NCI-H2029 (cell line): ENCODE measurements at regions not wholly inside any gene's neighbourhood (a gene's known extent, or its start where the extent isn't known, plus 50 kb on each side); places are given as distances from the start of the nearest gene placed in this dataset.
"Not testable (repeated sequence)": the region's sequence is repeated elsewhere in the genome, so short reads cannot be mapped to it uniquely, and the experiment has no call there.

ENCODE experiments used
- DNase-seq: peaks from one replicate; lab custom pipeline; 2025; lab: John Stamatoyannopoulos, UW

DNA sequence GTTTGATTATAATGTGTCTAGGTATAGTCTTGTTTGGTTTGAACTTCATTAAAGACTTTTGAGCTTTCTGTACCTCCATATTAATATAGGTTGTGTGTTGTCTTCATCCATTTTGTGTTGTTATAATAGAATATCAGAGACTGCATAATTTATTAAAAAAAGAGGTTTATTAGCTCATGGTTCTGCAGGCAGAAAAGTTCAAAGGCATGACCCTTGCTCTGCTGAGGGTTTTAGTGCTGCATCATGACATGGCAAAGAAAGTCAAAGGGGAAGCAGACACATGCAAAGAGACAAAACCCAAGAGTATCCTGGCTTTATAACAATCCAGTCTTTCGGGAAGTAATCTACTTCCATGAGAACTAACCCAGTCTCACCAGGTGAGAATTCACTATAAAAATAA lies 358.2 kb downstream of the EDEM1 start:
- DNase-seq, result no peak

DNA sequence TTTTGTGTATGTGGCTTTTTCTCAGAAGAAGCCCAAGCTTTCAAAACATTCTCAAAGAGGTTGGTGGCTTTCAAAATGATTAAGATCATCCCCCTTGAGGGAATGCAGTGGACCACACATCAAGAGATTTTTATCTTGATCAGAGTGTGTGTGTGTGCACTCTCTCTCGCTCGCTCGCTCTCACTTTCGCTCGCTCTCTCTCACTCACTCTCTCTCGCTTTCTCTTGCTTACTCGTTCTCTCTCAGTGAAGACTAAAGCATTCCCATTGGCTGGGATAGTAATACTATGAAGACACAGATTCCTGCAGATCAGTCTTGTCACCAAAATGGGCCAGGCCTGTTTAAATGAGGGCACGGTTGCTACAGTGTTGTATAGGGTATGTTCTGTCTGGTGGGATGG lies 365.7 kb downstream of the EDEM1 start:
- DNase-seq, result no peak

DNA sequence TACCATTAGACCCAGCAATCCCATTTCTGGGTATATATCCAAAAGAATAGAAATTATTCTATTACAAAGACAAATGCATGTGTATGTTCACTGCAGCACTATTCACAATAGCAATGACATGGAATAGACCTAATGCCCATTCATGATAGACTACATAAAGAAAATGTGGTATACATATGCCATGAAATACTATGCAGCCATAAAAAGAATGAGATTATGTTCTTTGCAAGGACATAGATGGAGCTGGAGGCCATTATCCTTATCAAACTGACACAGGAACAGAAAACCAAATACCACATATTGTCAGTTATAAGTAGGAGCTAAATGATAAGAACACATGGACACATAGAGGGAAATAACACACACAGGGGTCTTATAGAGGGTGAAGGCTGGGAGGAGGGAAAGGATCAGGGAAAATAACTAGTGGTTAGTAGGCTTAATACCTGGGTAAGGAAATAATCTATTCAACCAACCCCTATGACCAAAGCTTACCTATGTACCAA lies 366.8 kb downstream of the EDEM1 start:
- no peak for DNase-seq

DNA sequence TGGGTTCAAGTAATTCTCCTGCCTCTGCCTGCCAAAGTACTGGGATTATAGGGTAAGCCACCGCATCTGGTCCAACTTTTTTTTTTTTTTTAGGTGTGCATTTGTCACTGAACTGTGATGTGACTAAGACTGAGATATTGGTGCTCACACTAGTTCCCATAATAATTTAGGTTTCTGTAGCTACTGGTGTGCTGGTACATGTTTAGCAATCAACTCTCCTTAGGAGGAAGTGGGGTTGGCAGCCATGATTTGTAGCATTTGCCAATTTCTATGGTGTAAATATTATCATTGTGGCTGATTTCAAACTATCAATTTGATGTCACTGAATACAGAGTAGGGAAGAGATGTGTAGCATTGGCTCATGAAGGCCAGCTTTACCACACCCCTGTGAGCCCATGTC lies 372.7 kb downstream of the EDEM1 start:
- DNase-seq, result no peak

- DNase-seq, result no peak
Observed at GRCh38 chr3:5563537-5564277, 376.2 kb downstream of the EDEM1 start.

DNA sequence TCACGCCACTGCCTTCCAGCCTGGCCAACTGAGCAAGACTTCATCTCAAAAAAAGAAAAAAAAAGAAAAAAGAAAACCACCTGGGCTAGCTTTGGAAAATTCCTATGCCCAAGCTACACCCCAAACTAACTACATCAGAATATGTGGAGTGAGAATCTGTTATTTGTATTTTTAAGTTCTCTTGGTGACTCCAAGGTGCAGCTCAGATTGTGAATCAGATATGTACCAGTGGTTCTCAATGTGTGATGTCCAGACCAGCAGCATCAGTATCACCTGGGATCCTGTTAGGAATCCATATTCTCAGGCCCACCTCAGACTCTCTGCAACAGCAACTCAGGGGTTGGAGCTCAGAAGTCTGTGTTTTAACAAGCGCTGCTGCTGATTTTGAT lies 376.8 kb downstream of the EDEM1 start:
- DNase-seq, result no peak

DNA sequence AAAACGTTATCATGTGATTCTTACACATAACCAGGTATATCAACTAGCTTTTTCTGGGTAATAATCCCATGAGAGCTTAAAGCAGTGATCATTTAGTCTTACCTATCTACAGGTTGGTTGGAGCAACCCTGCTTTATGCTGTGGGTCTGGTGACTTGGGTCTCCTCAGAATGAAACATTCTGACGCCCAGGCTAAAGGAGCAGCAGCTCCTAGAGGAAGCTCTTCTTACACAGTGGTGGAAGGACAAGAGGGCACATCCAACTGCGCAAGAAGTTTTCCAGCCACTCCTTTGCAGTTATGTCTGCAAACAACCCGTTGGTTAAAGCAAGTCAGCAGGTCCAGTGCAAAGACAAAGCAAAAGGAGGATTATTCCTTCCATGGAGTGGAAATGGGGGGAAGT lies 377.5 kb downstream of the EDEM1 start:
- no peak for DNase-seq

- no peak for DNase-seq
Observed at GRCh38 chr3:5567113-5567512, 379.6 kb downstream of the EDEM1 start.

DNA sequence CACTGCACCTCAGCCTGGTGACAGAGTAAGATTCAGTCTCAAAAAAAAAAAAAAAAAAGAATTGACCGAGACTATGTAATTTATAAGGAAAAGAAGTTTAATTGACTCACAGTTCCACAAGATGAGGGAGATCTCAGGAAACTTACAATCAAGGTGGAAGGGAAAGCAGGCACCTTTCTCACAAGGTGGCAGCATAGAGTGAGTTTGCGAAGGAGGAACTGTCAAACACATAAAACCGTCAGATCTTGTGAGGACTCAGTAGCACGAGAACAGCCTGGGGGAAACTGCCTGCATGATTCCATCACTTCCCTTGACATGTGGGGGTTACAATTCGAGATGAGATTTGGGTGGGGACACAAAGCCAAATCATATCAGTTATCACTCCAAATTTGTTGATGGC lies 380.9 kb downstream of the EDEM1 start:
- DNase-seq, result no peak

- DNase-seq, result no peak
Observed at GRCh38 chr3:5569152-5569551, 381.6 kb downstream of the EDEM1 start.

DNA sequence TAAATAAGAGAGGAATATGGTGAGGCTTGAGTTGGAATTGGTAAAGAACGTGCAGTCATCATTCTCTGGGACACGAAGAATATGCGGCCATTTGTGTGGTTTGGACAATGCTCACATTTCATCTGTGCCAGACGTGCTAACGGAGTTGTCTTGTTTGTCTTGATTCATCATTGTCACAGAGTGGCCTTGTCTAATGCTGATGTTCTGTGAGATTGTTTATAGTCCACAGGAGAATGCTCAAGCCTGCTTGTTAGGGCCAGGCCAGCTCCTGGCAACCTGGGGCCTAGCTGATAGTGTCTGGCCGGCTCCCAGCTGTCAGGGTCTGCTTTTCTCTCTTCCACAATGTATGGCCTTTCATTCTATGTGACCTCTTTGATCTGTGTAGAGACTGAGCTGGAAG lies 384.7 kb downstream of the EDEM1 start:
- DNase-seq, result no peak

DNA sequence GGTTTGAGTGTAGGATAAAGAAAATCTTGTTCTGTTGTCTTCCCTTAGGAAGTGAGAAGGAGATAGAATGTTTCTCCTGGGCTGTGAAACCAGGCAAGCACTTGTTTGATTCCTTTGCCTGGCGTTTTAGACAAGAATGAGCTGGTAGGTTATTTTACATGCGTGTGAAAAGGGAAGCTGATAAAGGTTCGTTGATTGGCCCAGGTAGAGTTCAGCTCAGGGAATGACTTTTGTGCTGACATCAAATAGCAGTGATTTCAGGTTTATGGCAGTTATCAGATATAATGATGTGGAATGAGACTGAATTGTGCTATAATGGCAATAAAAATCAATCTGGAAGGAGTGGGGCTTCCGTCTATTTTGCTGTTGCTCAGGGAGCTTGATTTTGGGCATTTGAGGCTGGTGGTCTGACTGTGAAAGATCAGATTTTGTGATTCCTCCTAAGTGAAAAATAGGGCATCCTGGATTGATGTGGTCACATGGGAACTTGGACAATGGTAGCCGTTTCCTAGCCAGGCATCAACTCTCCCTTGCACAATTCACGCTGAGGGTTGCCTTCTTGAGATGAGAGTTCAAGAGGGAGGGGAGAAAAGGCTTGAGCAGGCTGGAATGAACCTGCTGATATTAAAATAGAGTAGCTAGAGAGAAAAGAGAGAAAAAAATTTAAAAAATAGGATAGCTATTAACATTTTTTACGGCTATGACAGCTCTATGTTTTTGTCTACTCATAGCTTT lies 388.9 kb downstream of the EDEM1 start:
- DNase-seq, result no peak

- no peak for DNase-seq
Observed at GRCh38 chr3:5579139-5579602, 391.7 kb downstream of the EDEM1 start.

- DNase-seq, result no peak
Observed at GRCh38 chr3:5579946-5580345, 392.4 kb downstream of the EDEM1 start.

- DNase-seq, result no peak
Observed at GRCh38 chr3:5580826-5581225, 393.3 kb downstream of the EDEM1 start.

DNA sequence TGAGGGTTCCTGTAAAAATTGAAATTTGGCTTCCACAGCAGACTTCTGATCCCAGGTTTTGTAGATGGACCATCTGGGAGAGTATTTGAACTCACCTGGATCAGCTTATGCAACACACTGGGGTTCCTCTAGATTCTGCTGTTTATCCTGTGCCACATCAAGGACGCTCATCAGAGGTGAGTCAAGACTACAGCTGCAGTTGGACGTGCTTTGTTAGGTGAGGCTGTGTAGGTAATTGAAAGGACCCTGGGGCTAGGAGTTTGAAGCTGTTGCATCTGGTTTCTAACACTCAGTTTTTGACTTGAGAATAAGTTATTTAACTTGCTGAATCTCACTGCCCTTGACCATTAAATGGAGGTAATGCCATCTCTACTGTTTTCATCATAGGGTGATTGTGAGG lies 394.2 kb downstream of the EDEM1 start:
- no peak for DNase-seq

GRCh38 chr3:5583920-5584319 lies 396.4 kb downstream of the EDEM1 start:
- DNase-seq, result no peak

GRCh38 chr3:5585085-5585484 lies 397.6 kb downstream of the EDEM1 start:
- DNase-seq, result peak; percentile 35

GRCh38 chr3:5606884-5607472 lies 419.5 kb downstream of the EDEM1 start:
- DNase-seq, result no peak

GRCh38 chr3:5607581-5607980 lies 420.1 kb downstream of the EDEM1 start:
- DNase-seq, result no peak

DNA sequence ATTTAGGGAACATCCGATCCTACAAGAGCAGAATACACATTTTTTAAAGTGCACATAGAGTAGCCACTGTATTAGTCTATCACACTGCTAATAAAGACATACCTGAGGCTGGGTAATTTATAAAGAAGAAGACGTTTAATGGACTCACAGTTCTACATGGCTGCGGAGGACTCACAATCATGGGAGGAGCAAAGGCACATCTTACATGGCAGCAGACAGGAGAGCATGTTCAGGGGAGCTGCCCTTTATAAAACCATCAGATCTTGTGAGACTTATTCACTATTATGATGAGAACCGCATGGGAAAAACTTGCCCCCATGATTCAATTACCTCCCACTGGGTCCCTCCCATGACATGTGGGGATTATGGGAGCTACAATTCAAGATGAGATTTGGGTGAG lies 421.5 kb downstream of the EDEM1 start:
- not testable (repeated sequence) for DNase-seq

- no peak for DNase-seq
Observed at GRCh38 chr3:5613599-5613998, 426.1 kb downstream of the EDEM1 start.

DNA sequence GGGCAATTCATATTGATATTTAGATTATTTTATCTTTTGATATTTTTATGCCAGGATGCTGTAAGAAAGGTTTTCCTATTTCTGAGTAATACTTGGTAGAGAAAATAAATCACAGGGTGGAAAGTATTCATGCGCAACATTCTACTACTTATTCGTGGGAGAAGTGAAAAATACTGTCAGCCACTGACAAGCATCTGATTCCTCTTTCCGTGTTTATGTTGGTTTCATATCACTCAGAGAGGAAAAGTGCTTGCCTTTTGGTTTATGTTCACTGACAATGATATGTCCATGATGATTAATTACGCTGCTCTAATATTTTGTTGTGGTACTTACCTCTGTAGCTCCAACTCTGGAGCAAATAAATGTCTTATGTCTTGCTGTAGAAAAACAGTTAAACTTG lies 429.4 kb downstream of the EDEM1 start:
- DNase-seq, result no peak
